A673 (cell line): ENCODE measurements at regions not wholly inside any gene's neighbourhood (a gene's known extent, or its start where the extent isn't known, plus 50 kb on each side); places are given as distances from the start of the nearest gene placed in this dataset.

ENCODE experiments used
- BruUV-seq: library from RNA; stranded (reverse); fragments of 400-500 nt; replicated peaks from 2 replicates; lab custom pipeline; 2021; lab: Mats Ljungman, UMichigan
- CTCF ChIA-PET: fragments of 300-600 bp; sonication (Branson Sonifier 250); formaldehyde crosslinking; loops from one replicate; lab custom pipeline; 2022; ENCODE audit warnings: antibody characterized with exemption; lab: Charles Lee
- POLR2A ChIA-PET: fragments of 300-600 bp; sonication (Branson Sonifier 250); formaldehyde crosslinking; loops from one replicate; lab custom pipeline; 2022; ENCODE audit warnings: antibody characterized with exemption; ENCODE audit not compliant: low non-redundant PET; lab: Charles Lee
- DNase-seq: peaks from one replicate; pipeline ENCODE4 v3.0.0-alpha.2; 2015; ENCODE audit warnings: low spot score
- H3K27ac ChIP-seq: fragments of 200-600 bp; sonication (generic); 2 replicates; pipeline ENCODE4 v1.5.1; 2016; ENCODE audit warnings: mixed run types, low read depth, mild to moderate bottlenecking, mixed read lengths, antibody characterized with exemption, low read length; ENCODE audit not compliant: poor library complexity, severe bottlenecking
- H3K27me3 ChIP-seq: fragments of 200-600 bp; sonication (generic); replicated peaks from 2 replicates; pipeline ENCODE4 v1.6.1; 2017; ENCODE audit warnings: mixed run types, low read depth, mild to moderate bottlenecking, mixed read lengths, antibody characterized with exemption, low read length; ENCODE audit not compliant: insufficient read depth, poor library complexity
- H3K36me3 ChIP-seq: fragments of 200-600 bp; sonication (generic); 2 replicates; pipeline ENCODE4 v1.6.1; 2016; ENCODE audit warnings: mixed run types, mild to moderate bottlenecking, mixed read lengths, antibody characterized with exemption, low read length; ENCODE audit not compliant: insufficient read depth, poor library complexity, severe bottlenecking
- H3K4me1 ChIP-seq: fragments of 200-600 bp; sonication (generic); 2 replicates; pipeline ENCODE4 v1.6.1; 2017; ENCODE audit warnings: mixed run types, mild to moderate bottlenecking, mixed read lengths, antibody characterized with exemption, low read length; ENCODE audit not compliant: insufficient read depth, poor library complexity, severe bottlenecking
- H3K4me3 ChIP-seq: fragments of 200-600 bp; sonication (generic); 2 replicates; pipeline ENCODE4 v1.5.1; 2016; ENCODE audit warnings: low read depth, mixed run types, mild to moderate bottlenecking, mixed read lengths, low read length; ENCODE audit not compliant: poor library complexity, severe bottlenecking
- H3K9me3 ChIP-seq: fragments of 200-600 bp; sonication (generic); 2 replicates; pipeline ENCODE4 v1.6.1; 2016; ENCODE audit warnings: mixed run types, low read depth, mild to moderate bottlenecking, mixed read lengths, antibody characterized with exemption, low read length; ENCODE audit not compliant: poor library complexity, severe bottlenecking
- EZH2 ChIP-seq: fragments of 200-600 bp; sonication (generic); IDR thresholded peaks from 2 replicates; pipeline ENCODE4 v1.6.1; 2017; ENCODE audit warnings: borderline replicate concordance, low read depth, mild to moderate bottlenecking, mixed read lengths, antibody characterized with exemption, low read length; ENCODE audit not compliant: poor library complexity, severe bottlenecking
- intact Hi-C: fragments of 100-400 bp; cut with micrococcal nuclease; formaldehyde crosslinking; loops from one replicate; pipeline ENCODE4 v1.10.0; 2022; ENCODE audit not compliant: unreplicated experiment
- TF ChIP-seq, protein P1 (sequence below): fragments of 300-800, 200-600 bp; sonication (generic); conservative IDR thresholded peaks from 2 replicates; pipeline ENCODE4 v1.5.1; 2017; ENCODE audit warnings: low read depth, mild to moderate bottlenecking, antibody characterized with exemption, low read length, moderate library complexity, mixed read lengths

DNA sequence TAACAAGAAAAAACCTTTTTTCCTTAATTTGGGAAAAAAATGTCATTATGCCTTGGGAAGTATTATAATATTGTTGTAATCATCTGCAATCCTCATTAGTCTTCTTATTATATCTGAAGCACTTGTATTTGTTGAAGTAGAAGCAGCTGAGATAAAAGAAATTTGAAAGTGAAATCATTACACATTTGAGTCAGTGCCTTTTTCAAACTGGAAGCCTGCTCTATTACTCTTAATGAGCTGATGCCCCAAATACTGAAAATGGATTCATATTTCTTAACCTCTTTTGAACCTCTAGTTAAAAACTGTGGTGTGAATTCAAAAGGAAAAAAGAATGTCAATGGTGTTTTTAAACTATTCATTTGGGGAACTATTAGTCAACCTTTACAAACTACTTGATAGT lies 1027.7 kb downstream of the NR2F1-AS1 start:
- Histone ChIP-seq H3K9me3 (no peaks in the 10 kb centered on the region), H3K4me1 (peaks cover 17% of the 10 kb centered on the region), H3K27ac (no peak overlapping the region), H3K27me3 (no peaks in the 10 kb centered on the region), H3K36me3 (no peaks in the 10 kb centered on the region), H3K4me3 (no peak overlapping the region)
- ChIA-PET CTCF (no interaction called here), POLR2A (no interaction called here)
- DNase-seq = no peak
- BruUV-seq = no TSS peak
- intact Hi-C loops = no loop called here
- no peak for TF ChIP-seq EZH2
- TF ChIP-seq, protein P1, sequence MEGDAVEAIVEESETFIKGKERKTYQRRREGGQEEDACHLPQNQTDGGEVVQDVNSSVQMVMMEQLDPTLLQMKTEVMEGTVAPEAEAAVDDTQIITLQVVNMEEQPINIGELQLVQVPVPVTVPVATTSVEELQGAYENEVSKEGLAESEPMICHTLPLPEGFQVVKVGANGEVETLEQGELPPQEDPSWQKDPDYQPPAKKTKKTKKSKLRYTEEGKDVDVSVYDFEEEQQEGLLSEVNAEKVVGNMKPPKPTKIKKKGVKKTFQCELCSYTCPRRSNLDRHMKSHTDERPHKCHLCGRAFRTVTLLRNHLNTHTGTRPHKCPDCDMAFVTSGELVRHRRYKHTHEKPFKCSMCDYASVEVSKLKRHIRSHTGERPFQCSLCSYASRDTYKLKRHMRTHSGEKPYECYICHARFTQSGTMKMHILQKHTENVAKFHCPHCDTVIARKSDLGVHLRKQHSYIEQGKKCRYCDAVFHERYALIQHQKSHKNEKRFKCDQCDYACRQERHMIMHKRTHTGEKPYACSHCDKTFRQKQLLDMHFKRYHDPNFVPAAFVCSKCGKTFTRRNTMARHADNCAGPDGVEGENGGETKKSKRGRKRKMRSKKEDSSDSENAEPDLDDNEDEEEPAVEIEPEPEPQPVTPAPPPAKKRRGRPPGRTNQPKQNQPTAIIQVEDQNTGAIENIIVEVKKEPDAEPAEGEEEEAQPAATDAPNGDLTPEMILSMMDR = no peak

DNA sequence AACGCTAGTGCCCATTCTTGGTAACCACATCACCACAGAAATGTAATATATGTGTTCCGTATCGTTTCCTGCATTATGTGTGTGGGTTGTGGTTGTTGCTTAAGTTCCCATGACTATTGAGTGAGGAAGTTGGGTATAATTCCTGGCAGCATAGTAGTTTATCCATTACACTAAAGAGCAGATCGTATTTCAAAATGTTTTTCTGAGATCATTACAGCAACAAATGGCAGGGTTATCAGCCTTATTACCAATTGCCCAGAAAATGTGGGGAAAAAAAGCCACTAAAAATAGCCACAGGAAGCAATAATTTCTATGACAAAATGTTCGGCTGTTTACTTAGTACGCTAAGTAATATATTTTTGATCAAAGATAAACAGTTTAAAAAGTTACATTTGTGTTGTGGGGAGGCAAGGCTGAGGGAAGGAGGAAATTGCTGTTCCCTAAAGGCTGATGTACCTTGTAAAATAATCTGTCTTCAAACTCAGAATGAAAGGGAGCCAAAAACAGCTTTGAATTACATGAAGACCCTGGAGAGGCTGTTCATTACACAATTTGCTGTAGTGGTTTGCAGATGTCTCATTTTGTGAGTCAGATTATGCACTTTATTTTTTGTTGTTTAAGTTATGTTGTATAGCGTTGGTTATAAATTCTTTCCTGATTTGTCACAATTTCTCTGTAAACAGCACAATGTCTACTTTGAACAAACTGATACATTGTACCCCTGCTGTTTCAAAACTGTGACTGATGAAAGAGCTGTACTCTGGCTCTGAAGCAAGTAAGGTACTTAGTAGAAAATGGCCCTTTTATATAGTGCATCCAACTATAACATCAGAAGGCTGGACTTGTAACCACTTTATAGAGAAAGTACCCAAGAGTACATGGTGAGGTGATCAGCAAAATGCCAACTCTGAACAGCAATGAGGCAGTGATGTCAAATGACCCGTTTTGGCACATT lies 1028.5 kb downstream of the NR2F1-AS1 start:
- peak; percentile 62 for DNase-seq
- no TSS peak for BruUV-seq
- H3K36me3 ChIP-seq = no peaks in the 10 kb centered on the region
- ChIA-PET CTCF (no interaction called here), POLR2A (no interaction called here)
- intact Hi-C loops = no loop called here
- H3K27me3 ChIP-seq = no peaks in the 10 kb centered on the region
- H3K9me3 ChIP-seq = no peaks in the 10 kb centered on the region
- H3K4me1 ChIP-seq = peaks cover 17% of the 10 kb centered on the region
- TF ChIP-seq, protein P1 = no peak
- no peak for TF ChIP-seq EZH2
- peak overlapping the region; percentile 44 for H3K27ac ChIP-seq
- no peak overlapping the region for H3K4me3 ChIP-seq

DNA sequence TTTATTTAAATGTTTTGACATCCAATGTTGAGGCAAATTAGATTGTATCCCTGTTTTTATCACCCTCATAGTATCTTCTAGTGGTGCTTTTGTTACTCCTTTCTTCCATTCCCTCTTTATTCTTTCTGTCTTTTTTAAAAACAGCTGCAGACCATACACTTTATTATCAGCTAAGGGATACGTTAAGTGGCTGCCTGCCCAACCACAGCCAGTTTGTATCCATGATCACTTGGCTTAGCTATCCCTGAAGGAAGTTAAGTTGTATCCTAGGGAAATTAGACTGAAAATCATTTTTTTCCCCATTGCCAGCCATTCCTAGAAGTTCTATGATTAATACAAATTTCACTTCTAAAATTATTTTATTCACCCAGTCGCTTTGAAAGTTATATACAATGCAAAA lies 1032.7 kb downstream of the NR2F1-AS1 start:
- TF ChIP-seq, protein P1 = no peak
- TF ChIP-seq EZH2 = no peak
- DNase-seq = no peak
- H3K9me3 ChIP-seq = no peaks in the 10 kb centered on the region
- BruUV-seq = no TSS peak
- no peak overlapping the region for H3K27ac ChIP-seq
- POLR2A ChIA-PET = no interaction called here
- H3K4me1 ChIP-seq = peaks cover 6% of the 10 kb centered on the region
- H3K27me3 ChIP-seq = no peaks in the 10 kb centered on the region
- intact Hi-C loops = no loop called here
- H3K4me3 ChIP-seq = no peak overlapping the region
- CTCF ChIA-PET = no interaction called here
- no peaks in the 10 kb centered on the region for H3K36me3 ChIP-seq
